AG04450 (cell line): ENCODE measurements at regions not wholly inside any gene's neighbourhood (a gene's known extent, or its start where the extent isn't known, plus 50 kb on each side); places are given as distances from the start of the nearest gene placed in this dataset.
A peak's percentile ranks its signal among the peaks of the same experiment; 100 is the strongest.

Experiments used
- CTCF ChIA-PET: fragments of 300-600, 350-600 bp; formaldehyde crosslinking; extraction: SDS; loops from one replicate; lab custom pipeline; 2022; ENCODE audit warnings: antibody characterized with exemption, inconsistent platforms; lab: Charles Lee
- POLR2A ChIA-PET: fragments of 350-600 bp; formaldehyde crosslinking; extraction: SDS; loops from one replicate; lab custom pipeline; 2021; ENCODE audit warnings: antibody characterized with exemption, inconsistent platforms; lab: Yijun Ruan, JAX
- DNase-seq: peaks from one replicate; pipeline ENCODE4 v3.0.0-alpha.2; 2011; ENCODE audit warnings: low read depth, low spot score
- H3K27ac ChIP-seq: one replicate; pipeline ENCODE4 v1.5.1; 2012; ENCODE audit warnings: low read depth, low read length, control low read depth
- H3K27me3 ChIP-seq: one replicate; pipeline ENCODE4 v1.6.0; 2012; ENCODE audit warnings: low read length; ENCODE audit not compliant: control insufficient read depth, insufficient read depth
- H3K4me3 ChIP-seq: 2 replicates; pipeline ENCODE4 v1.5.1; 2011; ENCODE audit warnings: mild to moderate bottlenecking, low read depth, low read length, control low read depth
- H3K9me3 ChIP-seq: 2 replicates; pipeline ENCODE4 v1.5.1; 2012; ENCODE audit warnings: low read length; ENCODE audit not compliant: control insufficient read depth, insufficient read depth
- TF ChIP-seq, protein P1 (sequence below): IDR thresholded peaks from 2 replicates; pipeline ENCODE4 v1.5.1; 2011; ENCODE audit warnings: low read depth, low read length, control low read depth, inconsistent platforms

DNA sequence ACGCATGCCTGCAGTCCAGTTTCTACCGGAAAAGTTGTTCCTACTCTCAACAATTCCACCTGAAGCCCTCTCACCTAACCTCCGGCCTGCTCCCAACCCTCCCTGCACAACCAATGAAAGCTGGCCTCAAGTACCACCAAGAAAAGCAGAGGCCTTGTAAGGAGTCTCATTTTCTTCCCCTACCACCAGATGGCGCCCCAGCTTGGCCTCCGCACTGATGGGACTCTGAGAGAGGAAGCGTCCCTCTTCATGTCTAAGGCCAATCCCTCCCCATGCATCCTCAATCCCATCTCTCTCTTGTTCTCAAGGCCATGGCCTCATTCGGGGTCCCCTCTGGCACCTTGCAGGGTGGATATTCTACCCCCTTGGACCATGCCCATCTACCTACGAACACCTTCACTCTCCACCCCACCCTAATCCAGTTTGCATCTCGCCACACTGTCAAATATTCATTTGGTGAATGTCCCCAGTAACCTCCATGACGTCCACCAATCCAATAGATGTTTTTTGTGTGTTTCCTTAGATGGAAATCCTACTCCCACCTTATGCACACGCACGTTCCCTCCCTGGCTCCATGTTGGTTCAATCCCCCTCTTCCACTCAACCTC, 412.8 kb downstream of the ZNF536 start:
- ChIA-PET CTCF (interaction anchor here (1.0 to 3.2 kb wide), 3 partner anchors 20 to 1440 kb away, joined by 3 to 24 read pairs (median 5); no protein-coding TSS in a partner anchor), POLR2A (no interaction called here)
- Histone ChIP-seq H3K4me3 (no peak overlapping the region), H3K27me3 (no peaks in the 10 kb centered on the region), H3K27ac (no peak overlapping the region), H3K9me3 (no peaks in the 10 kb centered on the region; the same call in 1 of the 2 replicates)
- DNase-seq, result no peak
- TF ChIP-seq, protein P1, sequence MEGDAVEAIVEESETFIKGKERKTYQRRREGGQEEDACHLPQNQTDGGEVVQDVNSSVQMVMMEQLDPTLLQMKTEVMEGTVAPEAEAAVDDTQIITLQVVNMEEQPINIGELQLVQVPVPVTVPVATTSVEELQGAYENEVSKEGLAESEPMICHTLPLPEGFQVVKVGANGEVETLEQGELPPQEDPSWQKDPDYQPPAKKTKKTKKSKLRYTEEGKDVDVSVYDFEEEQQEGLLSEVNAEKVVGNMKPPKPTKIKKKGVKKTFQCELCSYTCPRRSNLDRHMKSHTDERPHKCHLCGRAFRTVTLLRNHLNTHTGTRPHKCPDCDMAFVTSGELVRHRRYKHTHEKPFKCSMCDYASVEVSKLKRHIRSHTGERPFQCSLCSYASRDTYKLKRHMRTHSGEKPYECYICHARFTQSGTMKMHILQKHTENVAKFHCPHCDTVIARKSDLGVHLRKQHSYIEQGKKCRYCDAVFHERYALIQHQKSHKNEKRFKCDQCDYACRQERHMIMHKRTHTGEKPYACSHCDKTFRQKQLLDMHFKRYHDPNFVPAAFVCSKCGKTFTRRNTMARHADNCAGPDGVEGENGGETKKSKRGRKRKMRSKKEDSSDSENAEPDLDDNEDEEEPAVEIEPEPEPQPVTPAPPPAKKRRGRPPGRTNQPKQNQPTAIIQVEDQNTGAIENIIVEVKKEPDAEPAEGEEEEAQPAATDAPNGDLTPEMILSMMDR, result peak; percentile 71

DNA sequence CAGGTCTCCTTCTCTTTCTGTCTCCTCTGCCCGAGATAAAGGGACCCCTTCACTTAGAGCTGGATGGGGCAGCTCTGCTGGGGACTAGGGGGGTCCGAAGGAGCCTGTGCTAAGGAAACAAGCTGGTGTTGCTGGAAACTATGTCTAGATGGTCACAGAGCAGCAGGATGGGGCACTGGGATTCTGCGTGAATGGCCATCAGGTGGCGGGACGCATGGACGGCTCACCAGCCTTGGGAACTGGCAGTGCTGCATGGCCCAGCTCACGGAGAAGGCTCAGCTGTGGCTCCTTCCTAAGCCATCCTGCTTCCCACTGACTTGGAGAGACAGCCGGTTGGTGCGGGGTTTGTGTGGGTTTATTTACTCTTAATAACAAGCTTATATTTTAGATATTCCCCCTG, 411.8 kb downstream of the ZNF536 start:
- Histone ChIP-seq H3K27me3 (no peaks in the 10 kb centered on the region), H3K4me3 (no peak overlapping the region), H3K27ac (no peak overlapping the region), H3K9me3 (no peaks in the 10 kb centered on the region; the same call in 1 of the 2 replicates)
- ChIA-PET CTCF (interaction anchor here (1.0 to 3.2 kb wide), 3 partner anchors 19 to 1441 kb away, joined by 3 to 24 read pairs (median 5); no protein-coding TSS in a partner anchor), POLR2A (no interaction called here)
- TF ChIP-seq, protein P1, result no peak
- no peak for DNase-seq

DNA sequence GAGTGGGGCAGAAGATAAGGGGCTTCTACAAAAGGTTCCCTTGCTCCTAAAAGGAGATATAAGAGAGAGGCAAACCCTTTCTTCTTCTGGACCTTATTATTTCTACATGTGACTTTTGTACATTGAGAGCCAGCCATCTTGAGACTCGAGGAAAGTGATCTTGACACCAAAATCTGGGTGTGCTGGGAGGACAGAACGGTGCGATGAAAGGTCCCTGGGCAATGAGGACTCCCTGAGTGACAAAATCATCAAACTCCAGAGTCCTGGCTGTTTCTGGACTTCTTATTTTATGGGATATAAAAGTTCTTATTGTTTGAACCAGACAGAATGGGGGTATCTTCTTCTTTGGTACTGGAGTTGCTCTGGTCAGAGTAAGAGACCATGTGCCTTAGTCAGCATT, 411.0 kb downstream of the ZNF536 start:
- CTCF ChIA-PET, result interaction anchor here (1.8 to 3.2 kb wide), 2 partner anchors 766 to 1441 kb away, joined by 5 to 24 read pairs; no protein-coding TSS in a partner anchor
- DNase-seq, result no peak
- POLR2A ChIA-PET, result no interaction called here
- no peak overlapping the region for H3K27ac ChIP-seq
- TF ChIP-seq, protein P1, result no peak
- H3K27me3 ChIP-seq, result no peaks in the 10 kb centered on the region
- no peak overlapping the region for H3K4me3 ChIP-seq
- H3K9me3 ChIP-seq, result no peaks in the 10 kb centered on the region; the same call in 1 of the 2 replicates

DNA sequence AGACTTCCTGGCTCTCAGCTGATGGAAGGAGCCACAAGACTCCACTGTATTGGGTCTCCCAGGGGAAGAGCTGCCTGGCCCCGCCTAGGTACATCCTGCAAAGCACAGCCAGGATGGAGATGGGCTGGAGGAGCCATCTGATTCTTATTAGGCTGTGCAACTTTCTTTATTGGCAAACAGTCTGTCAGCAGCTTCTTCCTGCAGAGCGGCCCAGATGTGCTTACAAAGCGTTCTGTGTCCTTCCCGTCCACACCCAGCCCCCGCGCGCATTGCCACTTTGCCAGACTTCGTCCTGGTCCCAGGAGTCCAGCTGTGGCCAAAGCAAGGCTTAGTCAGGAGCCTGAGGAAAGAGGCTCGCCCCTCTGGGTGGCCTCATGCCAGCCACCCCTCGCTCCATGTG, 409.3 kb downstream of the ZNF536 start:
- ChIA-PET POLR2A (no interaction called here), CTCF (no interaction called here)
- no peak overlapping the region for H3K4me3 ChIP-seq
- no peaks in the 10 kb centered on the region; the same call in 1 of the 2 replicates for H3K9me3 ChIP-seq
- no peaks in the 10 kb centered on the region for H3K27me3 ChIP-seq
- DNase-seq, result no peak
- H3K27ac ChIP-seq, result no peak overlapping the region
- TF ChIP-seq, protein P1, result no peak

DNA sequence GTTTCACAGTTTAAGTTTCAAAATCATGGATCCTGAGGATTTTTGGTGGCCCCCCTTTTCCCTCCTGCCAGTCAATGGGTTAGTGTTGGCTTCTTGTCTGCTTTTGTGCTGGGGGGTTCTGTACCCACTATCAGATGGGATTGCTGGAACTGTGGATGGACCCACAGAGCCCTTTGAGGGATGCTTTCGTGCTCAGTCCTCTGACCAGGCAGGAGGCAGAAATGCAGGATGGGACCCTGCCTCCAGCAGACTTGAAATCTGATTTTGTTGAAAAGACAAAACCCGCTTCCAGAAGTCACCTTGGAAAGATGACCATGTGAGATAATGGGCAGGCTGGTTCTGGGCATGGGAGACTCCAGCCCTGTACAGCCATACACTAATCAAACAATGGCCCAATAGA, 408.9 kb downstream of the ZNF536 start:
- no peak overlapping the region for H3K4me3 ChIP-seq
- H3K27ac ChIP-seq, result no peak overlapping the region
- DNase-seq, result no peak
- no peaks in the 10 kb centered on the region; the same call in 1 of the 2 replicates for H3K9me3 ChIP-seq
- ChIA-PET POLR2A (no interaction called here), CTCF (no interaction called here)
- no peaks in the 10 kb centered on the region for H3K27me3 ChIP-seq
- TF ChIP-seq, protein P1, result no peak
